HG02970 (cell line): ENCODE measurements at regions not wholly inside any gene's neighbourhood (a gene's known extent, or its start where the extent isn't known, plus 50 kb on each side); places are given as distances from the start of the nearest gene placed in this dataset.
"Not testable (repeated sequence)": the region's sequence is repeated elsewhere in the genome, so short reads cannot be mapped to it uniquely, and the experiment has no call there.

Source experiments
- ATAC-seq: cut with Tn5 transposase; IDR thresholded peaks from one replicate; pipeline ENCODE4 v1.9.1; 2021; ENCODE audit warnings: mild to moderate bottlenecking, moderate library complexity, moderate number of reproducible peaks; ENCODE audit not compliant: unreplicated experiment, low FRiP score

- ATAC-seq, result no peak
Measured at GRCh38 chr5:10921160-10921559, 160.1 kb upstream of the DAP start.

DNA sequence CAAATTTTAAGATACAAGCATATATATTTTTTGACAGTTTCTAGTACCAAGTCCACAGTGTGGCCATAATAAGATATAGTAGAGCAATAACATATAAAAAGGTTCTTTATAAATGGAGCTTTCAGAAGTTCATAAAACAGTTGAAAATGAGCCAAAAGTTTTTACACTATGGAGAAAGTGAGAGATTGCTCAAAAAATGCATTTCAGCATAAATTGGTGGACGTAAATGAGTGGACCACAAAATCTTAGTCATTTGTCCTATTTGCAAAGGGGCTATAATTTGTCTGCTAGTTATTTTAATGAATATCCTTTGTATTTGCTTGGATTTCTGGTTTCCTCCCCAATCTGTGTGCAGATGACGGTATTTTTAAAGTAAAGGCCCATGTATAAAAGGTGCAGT, 159.4 kb upstream of the DAP start:
- ATAC-seq, result no peak

DNA sequence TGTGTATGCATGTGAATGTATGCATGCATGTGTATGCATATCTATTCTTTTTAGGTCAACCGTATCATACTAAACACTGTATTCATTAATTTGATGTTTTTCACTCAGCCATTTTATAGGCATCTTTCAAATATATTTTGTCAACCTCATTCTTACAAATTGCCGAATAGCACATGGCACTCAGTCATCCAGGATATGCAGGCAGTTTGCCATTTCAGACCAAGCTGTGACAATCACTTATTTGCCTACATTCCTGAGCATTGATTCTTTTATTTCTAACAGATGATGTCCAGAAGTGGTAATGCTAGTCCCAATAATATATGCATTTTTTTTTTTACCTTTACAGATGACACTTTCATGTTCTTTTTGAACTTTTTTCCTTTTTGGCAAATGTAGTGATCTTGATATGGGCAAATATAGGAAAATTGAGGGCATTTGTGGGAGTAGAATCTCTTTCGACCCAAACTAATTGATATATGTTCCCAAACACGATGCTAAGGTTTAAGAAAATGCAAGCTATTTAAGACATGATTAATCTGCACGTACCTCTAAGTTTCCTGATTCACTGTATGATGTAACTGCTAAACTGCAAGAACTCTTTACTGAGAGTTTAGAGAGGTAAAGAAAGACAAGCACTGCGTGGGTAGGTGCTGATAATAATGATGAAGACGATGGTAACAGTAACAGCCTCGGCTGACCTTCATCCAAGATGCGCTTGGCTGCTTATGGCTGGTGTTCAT, 153.9 kb upstream of the DAP start:
- no peak for ATAC-seq

- no peak for ATAC-seq
Measured at GRCh38 chr5:10913841-10914240, 152.8 kb upstream of the DAP start.

DNA sequence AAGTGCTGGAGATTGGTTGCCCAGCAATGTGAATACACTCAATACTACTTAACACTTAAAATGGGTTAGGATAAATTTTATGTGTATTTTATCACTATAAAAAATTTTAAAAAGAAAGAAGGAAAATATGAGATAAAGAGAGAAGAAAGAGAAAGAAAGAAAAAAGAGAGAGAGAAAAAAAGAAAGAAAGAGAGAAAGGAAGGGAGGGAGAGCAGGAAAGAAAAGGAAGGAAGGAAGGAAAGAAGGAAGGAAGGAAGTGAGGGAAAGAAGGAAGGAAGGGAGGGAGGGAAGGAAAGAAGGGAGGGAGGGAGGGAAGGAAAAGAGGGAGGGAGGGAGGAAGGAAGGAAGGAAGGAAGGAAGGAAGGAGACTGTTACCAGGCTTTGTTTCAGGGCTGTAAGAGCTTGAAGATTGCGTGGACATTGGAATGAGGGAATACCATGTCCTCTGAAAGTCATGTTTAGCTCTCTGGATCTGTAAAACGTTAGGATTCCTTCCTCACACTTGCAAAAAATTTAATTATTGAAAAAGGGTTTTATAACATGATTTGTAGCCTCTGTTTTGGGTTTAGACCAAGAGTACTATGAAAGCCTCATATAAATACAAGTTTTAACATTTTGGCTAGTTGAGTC, 152.3 kb upstream of the DAP start:
- ATAC-seq, result no peak

GRCh38 chr5:10912435-10912834, 151.4 kb upstream of the DAP start:
- ATAC-seq, result no peak

- no peak for ATAC-seq
Measured at GRCh38 chr5:10910261-10910660, 149.2 kb upstream of the DAP start.

GRCh38 chr5:10904862-10905432, 143.9 kb upstream of the DAP start:
- ATAC-seq, result no peak

- no peak for ATAC-seq
Measured at GRCh38 chr5:10903786-10904560, 142.9 kb upstream of the DAP start.

- ATAC-seq, result no peak
Measured at GRCh38 chr5:10902145-10902544, 141.1 kb upstream of the DAP start.

DNA sequence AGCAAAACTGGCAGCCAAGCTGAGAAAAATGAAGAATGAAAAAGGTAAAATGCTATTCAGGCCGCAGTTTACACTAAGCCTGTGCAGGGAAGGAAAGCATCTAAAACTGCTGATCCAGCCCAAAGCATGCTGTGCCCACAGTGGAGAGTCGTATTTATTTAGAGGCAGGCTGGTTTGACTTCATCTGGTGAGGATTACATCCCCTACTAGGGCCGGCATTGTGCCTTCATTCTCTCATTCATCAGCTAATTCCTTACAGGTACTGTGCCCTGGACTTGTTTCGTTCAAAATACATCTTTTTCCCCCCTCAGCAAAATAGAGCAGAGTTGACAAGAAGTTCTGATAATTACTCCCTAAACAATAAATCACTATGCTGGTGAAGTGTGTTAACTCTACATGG, 137.5 kb upstream of the DAP start:
- ATAC-seq, result no peak

- ATAC-seq, result no peak
Measured at GRCh38 chr5:10896016-10896415, 135.0 kb upstream of the DAP start.

DNA sequence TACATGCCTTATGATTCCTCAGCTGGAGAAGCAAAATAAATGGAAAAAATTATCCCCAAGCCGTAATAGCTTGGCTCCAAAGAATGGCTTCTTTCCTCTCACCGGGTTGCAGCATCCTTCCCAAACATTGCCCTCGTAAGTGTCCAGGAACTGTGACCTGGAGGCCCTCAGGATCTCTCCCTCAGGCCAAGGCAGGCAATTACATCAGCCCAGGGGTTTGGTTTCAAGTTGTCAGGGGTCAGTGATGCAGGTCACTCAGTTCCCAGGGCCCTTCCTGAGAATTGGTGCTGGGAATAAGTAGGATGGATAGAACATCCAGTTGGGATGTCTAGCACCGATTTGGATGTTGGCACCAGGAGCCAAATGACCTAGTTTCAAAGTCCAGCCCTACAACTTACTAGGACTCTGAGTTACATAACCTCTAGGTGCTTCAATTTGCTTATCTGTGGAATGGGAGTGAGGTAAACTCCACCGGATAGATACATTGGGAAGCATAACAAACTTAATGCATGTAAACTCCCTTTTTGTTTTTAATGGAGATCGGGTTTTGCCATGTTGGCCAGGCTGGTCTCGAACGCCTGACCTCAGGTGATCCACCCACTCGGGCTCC, 133.5 kb upstream of the DAP start:
- no peak for ATAC-seq

DNA sequence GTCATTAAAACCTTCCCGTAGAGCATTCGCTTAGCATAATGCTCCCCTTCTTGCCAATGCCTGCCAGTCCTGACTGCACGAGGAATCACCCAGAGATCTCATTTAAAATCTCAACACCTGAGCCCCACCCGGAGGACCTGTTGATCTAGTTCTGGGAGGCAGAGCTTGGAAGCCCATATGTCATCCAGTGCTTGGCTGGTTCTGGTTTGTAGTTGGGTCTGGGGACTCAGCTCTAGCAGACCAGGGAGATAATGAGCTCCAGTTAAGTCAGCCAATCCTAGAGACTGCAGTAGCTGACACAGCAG, 131.8 kb upstream of the DAP start:
- no peak for ATAC-seq

- ATAC-seq, result no peak
Measured at GRCh38 chr5:10892147-10892910, 131.3 kb upstream of the DAP start.

GRCh38 chr5:10891193-10891592, 130.2 kb upstream of the DAP start:
- no peak for ATAC-seq

DNA sequence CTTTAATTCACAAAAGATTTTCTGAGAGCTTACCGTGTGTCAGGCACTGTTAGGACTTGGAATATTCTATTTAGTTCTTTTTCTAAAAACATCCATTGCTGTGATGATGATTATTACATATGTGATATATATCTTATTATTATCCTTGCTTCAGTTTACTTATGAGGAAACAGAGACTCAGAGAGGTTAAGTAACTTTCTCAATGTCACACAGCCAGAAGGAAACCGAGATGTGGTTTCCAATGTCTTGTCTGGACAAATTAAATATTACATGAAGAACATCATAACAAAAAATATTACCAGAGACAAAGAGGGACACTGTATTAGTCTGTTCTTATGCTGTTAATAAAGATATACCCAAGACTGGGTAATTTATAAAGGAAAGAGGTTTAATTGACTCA, 125.5 kb upstream of the DAP start:
- ATAC-seq, result no peak

DNA sequence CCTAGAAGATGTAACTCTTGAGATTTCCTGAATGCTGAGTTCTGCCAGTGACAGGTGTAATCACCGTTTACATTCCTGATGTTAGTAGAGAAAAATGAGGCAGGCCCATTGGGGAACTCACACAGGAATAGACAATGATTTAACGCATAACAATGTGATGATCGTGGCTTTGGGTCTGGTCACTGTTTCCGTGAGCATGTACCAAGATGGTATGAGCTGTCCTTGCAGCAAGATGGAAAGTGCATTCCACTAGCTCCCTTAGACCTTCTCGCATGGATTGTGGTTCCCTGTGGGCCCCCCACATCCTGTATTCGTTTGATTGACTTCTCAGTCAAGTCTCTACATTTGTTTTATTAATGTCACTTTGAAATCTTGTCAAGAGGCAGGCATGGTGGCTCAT, 124.0 kb upstream of the DAP start:
- ATAC-seq, result no peak

GRCh38 chr5:10883945-10884344, 122.9 kb upstream of the DAP start:
- not testable (repeated sequence) for ATAC-seq

GRCh38 chr5:10880934-10881333, 119.9 kb upstream of the DAP start:
- no peak for ATAC-seq
